Brain pericyte (primary cell): ENCODE measurements at regions not wholly inside any gene's neighbourhood (a gene's known extent, or its start where the extent isn't known, plus 50 kb on each side); places are given as distances from the start of the nearest gene placed in this dataset.

Experiments
- DNase-seq: peaks from one replicate; pipeline ENCODE4 v3.0.0-alpha.2; 2012; ENCODE audit warnings: low read depth, low spot score

DNA sequence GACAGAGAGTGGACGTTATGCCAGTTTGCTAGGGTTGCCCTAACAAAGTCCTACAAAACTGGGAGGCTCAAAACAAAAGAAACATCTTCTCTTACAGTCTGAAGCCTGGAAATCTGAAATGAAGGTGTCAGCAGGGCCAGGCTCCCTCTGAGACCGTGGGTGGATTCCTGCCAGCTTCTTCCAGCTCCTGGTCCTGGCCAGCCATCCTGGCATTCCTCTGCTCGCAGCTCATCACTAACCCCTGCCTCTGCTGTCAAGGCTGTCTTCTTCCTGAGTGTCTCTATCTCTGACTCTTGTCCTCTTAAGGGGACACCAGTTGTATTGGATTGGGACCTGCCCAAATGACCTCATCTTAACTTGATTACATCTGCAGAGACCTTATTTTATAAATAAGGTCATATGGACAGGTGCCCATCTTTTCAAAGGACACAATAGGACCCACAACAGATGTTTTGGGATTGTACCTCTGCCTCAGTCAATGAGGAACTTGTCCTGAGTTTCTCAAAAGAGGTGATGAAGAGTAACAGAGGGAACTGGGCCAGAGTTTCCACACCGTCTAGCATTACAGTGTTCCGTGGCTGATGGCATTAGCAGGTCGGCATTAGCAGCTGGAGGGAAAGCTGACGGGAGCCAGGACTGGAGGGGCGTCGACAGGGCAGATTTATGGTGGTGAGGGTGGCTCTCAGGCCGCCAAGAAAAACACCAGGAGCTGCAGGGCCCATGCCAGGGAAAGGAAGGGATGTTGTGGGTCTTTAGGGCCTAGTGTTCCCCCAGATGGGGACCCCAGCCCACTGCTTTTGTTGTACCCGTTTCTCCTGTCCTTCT lies 157.3 kb downstream of the TBXT start:
- no peak for DNase-seq

DNA sequence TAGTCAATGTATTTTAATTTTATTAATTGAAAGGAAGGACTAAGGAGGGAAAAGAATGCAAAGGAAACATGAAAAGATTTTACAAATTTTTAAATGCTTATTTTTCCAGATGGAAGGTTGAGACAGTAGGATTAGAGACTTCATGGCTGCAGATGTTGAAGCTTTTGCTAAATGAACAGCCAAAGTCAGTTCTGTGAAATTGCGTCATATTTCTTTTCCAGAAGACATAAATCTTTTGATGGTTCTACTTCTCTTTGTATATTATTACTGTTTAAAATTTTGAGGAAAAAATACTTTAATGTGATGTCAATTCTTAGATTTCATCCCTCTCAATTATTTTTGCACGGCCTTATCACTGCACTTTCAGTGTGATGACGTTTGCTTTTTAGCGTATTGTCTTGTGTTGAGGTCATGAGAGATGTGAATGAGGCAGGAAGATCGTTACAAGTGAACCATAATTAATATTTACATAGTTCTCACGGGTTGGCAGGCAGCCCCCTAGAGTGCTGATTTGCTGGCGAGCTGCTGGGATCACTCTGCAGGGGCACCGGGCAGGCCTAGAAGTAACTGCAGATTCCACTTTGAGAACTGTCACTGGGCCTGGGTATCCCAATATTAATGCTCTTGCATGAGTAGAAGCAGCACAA lies 158.1 kb downstream of the TBXT start:
- DNase-seq: no peak

DNA sequence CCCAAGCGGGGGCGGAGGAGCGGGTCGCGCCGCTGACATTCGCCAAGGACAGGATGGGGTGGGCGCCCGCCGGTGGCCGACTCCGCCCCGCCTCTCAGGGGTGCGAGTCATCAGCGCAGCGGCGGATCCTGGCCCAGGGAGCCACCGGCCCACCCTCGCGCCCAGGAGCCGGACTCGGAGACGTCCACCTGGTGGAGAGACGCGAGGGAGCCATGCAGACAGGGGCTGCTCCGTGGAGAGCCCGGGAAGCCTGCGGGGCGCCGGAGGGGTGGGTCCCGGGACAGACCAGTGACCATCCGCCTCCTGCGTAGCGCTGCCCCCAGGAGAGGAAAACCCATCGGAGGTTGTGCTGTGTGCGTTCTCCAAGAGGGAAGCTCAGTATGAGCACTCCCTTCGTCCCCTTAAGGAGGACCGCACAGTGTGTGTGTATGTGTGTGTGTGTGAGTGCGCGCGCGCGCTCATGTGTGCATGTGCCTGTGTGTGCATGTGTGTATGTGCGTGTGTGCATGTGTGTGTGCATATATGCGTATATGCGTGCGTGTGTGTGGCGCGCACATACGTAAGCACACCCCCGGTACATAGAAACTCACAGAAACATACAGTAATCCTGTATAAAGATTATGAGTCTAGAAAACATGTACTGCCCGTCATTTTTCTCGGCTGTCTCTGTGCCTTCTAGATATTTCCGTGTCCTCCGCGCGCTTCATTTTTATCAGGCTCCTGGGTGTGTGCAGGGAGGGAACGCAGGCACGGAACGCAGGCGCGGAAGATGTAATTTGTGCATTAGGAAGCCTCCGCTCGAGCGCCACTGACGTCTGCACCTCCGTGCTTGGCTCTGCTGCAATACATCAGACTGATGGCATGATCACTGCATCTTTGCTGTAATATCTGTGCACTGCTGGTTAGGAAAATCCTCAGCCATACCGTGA lies 158.9 kb downstream of the TBXT start:
- DNase-seq: peak; percentile 45

DNA sequence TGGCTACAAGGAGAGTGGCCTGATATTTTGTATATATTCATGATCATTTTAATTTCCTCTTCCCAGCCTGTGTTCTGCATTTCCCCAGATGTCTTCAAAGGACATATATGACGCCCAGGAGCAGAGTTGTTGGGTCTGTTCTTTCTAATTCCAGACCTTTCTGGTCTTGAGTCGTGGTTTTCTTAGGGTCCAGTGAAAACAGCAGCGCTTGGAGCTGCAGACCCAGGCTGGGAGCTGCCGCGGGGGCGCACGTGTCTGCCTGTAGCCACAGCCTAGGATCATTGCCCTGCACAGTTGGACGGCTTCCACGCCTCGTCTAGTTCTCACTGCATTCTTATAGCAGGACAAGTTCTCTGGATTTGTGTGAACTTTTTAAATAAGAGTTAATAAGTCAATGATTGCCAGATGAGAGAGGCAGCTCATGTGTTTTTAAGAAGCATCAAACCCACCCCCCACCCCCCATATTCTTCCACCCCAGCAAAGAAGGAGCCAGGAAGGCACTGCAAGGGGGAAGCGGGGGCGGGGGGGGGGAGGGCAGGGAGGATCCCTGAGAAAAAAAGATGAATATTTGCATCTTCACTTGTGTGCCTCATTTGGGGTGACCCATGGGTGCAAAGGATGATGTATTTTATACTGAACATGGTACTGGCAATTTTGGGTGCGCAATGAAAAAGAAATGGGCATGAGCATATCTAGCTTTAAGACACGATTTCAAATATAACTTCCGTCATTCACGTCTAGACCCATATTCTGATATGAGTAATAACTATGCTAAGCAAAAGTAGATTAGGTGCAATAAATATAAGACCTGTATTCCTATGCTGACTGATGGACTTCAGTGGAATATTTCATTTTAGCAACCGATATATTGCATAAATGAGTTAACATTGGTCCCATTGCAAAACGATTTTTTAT lies 160.0 kb downstream of the TBXT start:
- DNase-seq: peak; percentile 71

DNA sequence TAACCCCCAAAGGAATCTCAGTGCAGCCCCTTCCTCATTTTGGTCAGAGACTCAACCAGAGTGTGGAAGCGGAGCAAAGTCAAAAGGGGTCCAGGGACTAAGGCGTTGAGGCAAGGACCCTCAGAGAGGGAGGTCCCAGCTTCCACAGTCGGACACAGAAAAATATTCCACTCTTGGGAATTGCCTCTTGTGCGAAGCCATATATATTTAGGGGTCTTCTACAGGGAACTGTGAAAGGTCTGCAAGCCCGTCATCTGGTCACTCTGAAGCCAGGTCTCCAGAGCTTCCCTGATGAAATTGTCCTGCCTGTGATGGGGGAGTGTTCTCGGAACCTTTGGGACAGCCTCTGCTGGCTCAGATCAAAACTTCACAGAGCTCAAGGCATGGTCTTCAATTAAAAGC lies 160.8 kb downstream of the TBXT start:
- DNase-seq: no peak

DNA sequence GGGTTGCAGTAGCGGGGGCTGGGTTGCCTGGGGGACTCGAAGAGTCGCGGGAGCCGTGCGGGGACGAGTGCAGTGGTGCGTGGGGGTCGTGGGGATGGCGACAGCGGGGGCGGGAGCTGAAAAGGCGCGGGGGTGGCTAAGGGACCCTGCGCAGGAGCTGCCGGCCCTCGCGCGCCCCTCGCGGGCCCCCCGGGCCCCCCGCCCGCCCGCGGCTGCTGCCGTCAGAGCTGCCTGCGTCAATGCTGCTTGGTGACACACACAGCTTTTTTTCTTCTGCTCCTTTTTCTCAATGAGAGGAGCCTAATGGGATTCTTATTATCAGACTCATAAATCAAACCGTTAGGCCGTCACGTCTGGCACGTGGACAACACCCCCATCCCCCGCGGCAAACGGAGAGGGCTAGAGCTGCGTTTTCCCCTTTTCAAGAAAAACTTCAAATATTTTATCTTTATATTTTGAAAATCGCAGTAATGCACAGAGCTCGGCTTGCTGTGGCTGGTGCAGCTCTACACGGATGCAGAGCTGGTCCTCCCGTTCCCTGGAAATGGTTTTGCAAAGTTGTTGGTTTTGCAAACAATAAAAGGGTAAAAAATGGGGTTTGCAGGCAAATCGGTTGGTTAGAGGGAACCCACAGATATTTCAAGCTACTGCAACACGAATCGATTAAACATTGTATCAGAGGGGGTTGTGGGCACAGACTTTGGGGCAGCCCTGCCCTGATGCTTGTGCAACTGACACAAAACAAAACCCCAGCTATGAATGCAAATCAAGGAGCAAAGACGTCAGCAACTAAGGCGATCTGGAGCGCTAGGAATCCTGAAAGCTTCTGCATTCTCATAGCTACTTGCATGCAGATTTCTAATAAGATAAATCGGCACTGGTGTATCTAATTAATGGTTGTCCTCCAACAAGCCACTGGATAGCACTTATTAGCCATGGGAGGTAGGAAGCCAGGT lies 161.4 kb downstream of the TBXT start:
- peak; percentile 65 for DNase-seq

DNA sequence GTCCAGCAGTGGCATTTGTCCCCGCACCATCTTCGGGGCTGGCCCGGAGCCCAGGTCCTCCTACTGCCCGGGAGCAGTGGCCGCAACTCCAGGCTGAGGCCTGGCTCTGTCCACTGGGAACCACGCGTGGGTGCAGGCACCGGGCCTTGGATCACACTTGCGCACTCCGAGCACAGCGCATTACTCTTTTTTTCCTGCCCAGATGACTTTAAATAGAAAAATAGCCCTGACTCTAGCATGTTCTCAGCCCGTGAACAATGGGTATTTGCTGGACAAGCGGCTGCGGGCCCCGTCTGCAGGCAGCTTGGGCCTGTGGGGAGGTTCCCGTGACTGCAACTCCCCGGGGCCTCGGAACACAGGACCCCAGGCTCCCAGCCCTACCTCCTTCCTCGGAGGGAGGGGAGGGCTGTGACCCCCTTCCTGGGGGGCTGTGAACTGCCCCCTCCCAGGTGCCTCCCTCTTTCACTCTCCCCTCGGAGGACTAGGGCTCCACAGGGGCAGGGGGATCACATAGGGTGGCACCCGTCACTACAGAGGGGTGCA lies 162.2 kb downstream of the TBXT start:
- DNase-seq: peak; percentile 76

DNA sequence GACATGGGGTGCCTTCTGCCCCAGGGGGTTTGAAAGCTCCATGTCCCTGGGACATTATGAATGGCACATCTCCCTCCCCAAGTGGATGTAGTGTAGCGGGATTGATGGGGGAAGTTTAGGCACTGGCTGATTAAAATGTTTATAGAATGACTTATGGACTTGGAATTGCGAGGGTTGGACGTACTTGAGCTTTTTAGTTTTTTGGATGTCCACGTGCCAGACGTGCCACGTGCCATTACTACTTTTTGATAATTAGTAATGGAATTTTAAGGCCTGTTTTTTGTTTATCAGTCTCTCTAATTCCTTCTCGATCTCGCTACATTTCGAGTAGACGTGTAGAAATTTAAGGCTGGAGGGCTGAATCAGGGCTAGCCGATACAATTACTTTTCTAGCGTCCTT lies 162.8 kb downstream of the TBXT start:
- no peak for DNase-seq

DNA sequence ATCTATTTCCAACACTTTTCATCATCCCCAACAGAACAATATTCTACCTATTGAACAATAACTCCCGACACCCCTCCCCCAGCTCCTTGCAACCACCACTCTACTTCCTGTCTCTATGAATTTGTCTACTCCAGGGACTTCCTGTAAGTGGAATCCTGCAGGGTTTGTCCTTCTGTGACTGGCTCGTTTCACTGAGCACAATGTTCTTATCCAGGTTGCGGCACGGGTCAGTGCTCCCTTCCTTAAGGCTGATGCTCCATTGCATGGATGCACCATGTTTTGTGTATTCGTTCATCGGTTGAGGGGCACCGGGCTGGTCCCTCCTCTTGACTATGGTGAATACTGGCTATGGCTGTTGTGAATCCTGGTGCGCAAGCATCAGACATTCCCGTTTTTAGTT lies 163.2 kb downstream of the TBXT start:
- no peak for DNase-seq

DNA sequence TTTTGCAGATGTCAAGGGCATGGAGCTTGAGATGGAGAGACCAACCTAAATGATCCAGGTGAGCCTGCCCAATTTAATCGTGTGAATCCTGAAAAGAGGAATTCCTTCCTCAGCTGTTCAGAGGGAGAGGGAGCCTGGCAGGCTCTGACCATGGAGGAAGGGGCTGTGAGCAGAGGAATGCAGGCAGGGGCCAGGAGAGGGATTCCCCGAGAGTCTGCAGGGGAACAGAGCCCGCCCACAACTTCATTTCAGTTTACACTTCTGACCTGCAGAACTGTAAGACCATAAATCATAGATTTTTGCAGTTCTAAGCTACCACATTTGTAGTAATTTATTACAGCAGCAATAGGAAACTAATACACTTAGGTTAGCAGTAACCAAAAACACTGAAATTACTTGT lies 164.1 kb downstream of the TBXT start:
- DNase-seq: no peak

DNA sequence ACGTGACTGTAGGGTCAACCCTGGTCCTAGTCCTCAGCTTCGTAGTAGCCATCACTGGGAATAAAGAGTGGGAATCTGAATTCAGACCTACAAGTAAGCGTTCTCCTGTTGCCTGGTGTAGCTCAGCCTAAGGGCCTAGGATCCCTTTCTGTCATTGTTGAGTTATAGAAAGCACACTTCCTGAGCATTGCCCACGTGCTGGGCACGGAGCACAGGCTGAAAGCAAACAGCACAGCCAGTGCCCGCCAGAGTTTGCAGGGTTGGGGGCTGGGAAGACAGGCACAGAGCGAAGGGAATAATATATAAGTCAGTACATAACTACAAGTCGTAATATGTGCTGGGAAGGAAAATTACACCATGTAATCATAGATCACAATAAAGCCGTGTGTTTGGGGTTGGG lies 166.3 kb downstream of the TBXT start:
- no peak for DNase-seq

DNA sequence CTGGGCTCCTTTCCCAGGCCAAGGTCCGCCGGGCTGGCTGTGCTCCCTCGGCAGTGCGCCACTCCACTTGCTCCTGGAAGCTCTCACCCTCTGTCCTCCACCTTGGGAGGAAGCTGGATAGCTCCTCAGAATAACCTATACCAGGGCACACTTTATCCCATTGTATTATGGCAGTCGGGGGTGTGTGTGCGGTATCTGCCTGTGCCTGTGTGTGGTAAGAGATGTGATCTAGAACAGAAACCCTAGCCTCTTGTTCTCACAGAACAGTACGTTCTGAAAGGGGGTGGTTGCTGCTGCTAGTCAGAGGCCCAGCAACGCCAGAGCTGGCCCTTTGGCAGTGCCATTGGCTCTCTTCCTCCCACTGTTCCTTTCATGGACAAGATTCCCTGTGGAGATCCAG lies 168.4 kb downstream of the TBXT start:
- no peak for DNase-seq

DNA sequence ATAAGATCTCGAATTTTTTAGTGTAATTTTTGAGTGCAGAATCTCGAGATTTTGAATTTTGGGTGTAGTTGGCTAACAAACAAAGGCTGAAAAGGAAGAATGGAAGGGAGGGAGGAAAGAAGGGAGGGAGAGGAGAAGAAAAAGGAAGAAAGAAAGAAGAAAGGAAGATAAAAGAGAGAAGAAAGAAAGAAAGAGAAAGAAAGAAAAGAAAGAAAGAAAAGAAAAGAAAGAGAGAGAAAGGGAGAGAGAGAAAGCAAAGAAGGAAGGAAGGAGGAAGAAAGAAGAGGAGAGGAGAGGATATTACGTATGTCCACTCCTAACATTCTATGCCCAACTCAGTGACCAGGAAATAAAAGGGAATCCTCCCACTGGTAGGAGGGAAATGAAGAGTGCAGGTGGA lies 169.6 kb downstream of the TBXT start:
- no peak for DNase-seq

DNA sequence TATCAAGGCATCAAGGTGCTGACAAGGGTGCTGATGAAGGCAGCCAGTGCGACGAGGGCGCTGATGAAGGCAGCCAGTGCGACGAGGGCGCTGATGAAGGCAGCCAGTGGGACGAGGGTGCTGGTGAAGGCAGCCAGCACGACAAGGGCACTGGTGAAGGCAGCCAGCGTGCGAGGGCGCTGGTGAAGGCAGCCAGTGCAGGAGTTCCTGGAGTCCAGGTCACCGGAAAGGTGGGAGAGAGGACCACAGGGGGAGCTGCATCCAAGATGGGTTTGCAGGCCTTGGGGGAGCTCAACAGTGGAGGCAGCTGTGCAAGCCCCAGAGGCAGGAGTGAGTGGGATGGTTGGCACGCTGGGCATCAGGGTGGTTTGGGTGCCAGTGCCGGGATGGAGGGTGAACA lies 176.3 kb downstream of the TBXT start:
- no peak for DNase-seq

DNA sequence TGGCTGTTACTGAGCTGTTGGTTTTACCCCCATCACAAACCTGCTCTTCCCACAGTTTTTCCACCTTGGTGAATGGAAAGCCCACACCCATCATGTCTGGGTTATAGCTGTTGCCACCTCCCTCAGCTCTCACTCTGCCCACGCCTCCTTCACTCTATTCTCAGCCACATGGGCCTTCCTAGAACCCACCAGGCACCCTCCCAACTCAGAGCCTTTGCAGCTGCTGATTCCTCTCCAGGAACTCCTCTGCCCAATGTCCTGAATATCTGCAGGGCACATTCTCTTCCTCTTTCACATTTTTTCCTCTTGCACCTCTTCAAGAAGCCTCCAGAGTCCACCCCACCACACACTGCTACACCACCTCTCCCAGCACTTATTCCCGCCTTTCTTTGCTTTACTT lies 177.4 kb downstream of the TBXT start:
- DNase-seq: no peak

DNA sequence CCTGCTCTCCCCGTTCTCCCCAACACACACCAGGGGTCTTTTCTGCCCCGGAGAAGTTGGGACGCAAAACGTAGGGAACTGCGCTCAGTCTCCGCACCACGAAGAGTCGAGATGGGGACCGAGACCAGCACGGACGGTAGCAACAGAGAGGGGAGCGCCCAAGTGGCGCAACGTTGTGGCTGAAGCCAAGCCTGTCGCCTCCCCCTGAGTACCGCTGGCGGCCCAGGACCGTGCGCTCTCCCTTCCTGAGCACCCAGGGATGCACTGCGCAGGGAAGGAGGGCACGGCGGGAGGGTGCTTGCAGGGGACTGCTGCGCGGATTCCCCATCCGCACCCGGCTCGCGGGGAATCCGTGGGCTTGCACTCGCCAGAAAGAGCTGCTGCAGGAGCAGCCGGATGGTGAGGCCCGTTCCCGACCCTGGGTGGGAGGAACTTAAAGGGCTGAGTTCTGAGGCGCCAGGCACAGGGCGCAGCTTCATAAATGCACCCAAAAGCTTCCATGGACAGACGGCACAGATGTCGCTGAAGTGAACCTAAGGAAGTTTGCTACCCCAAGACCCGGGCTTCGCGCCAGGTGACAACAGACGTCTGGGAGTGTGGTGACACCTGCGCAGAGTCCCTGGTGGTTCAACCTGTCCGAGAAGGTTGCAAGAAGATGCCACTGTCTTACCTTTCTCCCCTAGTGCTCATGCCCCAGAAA lies 178.7 kb downstream of the TBXT start:
- DNase-seq: no peak

DNA sequence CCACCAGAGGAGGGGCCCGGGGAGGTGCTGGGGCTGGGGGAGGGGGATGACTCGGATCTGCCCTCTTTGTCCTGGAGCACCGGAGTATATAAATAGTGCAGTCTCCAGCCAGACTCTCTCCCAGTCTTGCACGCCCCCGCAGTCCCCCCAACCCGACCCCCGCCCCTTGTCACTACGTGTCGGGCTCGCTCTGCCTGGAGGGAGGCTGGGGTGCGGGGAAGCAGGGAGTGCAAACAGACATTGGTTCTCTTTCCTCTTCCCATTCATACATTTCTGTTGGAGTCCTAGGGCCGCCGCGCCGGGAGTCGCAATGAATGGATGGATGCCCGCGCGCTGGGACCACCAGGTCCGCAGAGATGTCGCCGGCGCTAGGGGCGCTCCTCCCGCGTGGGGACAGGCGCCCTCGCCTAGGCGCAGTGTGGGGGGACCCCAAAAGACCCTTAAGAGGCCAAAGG lies 179.3 kb downstream of the TBXT start:
- DNase-seq: no peak

DNA sequence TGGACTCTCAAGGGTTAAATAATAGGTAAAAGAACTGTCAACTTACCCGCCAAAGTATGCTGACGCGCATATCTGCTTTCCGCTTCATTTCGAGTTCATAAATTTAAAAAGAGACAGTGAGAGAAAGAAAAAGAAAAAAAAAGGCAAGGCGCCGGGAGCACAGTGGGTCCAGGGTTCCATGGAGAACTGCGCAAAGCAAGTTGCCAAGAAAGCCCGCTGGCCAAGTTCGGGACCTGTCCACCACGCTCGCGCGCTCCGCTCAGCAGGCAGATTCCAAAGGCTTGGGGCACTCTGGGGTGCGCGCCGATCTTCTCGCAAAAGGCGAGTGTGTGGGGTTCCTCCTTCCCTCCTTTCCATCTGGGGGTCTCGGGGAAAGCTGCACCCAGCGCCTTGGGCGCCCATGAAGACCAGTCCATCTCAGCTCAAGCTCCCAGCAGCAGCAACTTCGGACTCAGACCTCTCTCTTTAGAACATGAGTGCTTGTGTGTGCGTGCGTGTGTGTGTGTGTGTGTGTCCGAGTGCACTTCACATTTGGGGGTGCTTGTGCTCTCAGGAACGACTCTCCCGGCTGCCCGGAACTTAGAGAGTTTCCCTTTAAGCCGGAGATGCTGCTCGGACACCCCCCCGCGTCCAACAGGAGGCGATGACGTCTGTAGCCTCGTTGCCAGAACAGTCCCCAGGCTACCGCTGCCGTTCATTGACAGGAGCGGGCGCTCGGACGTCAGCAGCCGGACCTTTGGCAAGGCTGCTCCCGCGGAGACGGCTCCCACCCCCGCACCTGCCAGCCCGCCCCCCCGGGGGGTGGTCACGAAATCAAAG lies 180.0 kb downstream of the TBXT start:
- DNase-seq: peak; percentile 96
